ENCODE measurements at regions not wholly inside any gene's neighbourhood (a gene's known extent, or its start where the extent isn't known, plus 50 kb on each side); places are given as distances from the start of the nearest gene placed in this dataset.

DNA sequence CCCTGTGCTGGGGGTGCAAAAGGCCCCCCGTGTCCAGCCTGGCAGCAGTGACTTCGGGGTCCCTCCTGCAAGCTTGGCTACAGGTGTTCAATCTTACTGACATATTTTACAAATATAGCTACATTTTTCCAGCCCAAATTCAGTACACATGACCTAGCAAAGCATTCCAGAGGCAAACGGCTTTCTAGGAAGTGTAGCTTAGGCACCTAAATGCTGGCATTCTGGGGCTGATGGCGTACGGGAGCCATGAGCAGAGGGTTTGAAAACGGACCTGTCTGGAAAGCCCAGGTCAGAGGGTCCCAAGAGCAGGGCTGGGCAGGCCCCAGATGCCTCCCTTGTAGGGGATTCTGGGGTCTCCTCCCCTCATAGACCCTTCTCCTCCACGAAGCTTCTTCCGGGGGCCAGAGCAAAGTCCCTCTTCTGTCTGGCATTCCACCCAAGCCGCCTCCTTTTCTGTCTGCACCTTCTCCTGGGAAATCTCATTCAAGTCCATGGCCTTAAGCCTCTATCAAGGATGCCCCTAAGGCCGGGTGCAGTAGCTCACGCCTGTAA lies 63.3 kb upstream of the ASAP2 start:
- intact Hi-C loops (cut with DNase I; ENCODE audit: low total_unique reads) = no loop called here
- no peak for DNase-seq
- H3K4me1 ChIP-seq = peaks cover 9% of the 10 kb centered on the region
- H3K9me3 ChIP-seq = no peaks in the 10 kb centered on the region
- WGBS, 2 donors = 44 to 54% methylated on average over 11 of the region's 11 CpGs
- peak overlapping the region in 1 of 2 donors; percentile 35 for H3K27ac ChIP-seq
- no peaks in the 10 kb centered on the region for H3K27me3 ChIP-seq
- H3K36me3 ChIP-seq (ENCODE audit: low read depth, missing control alignments) = no peaks in the 10 kb centered on the region
- TF ChIP-seq CTCF (IDR thresholded peaks at IDR 0.05) = no peak
- TF ChIP-seq POLR2A (IDR thresholded peaks at IDR 0.05) = no peak
- peak overlapping the region; percentile 20 to 38 for H3K4me3 ChIP-seq

DNA sequence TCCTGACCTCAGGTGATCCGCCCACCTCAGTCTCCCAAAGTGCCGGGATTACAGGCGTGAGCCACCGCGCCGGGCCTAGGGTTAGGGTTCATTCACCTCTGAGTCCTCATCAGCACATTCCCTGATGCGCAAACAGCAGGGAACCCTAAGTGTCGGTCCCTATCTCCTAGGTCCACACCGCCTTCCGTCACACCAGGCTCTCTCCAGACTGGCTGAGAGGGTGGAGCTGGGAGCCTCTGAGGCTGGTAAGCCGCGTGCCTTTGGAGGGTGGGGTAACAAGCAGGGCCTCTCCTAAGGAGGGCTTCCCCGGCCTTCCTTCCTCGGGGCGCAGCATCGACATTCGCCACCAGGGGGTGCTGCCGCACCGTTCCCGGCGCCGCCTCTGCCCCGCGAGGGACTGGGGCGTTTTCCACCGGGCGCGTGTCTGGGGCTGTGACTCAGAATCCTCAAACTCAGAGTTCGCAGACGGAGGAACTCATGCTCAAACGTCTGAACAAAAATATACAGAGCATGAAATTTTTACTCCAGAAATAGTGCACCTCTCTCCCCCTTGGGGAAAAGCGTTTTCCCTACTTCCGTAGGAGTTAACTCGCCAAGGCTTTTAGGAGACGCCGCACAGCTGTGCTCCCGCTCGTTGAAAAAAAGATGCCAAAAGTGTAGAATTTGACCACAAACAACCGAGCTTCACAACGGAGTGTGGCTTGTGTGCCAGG lies 63.9 kb upstream of the ASAP2 start:
- intact Hi-C loops (cut with DNase I; ENCODE audit: low total_unique reads) = no loop called here
- peak; percentile 84 for DNase-seq
- Histone ChIP-seq H3K9me3 (no peaks in the 10 kb centered on the region), H3K27me3 (no peaks in the 10 kb centered on the region), H3K4me3 (peak overlapping the region; percentile 20 to 38), H3K27ac (peak overlapping the region in 1 of 2 donors; percentile 35), H3K36me3 (ENCODE audit: low read depth, missing control alignments) (no peaks in the 10 kb centered on the region), H3K4me1 (peaks cover 9% of the 10 kb centered on the region)
- no peak for TF ChIP-seq POLR2A (IDR thresholded peaks at IDR 0.05)
- peak; percentile 98 to 100 (median 98) for TF ChIP-seq CTCF (IDR thresholded peaks at IDR 0.05)
- WGBS, 2 donors = 7 to 8% methylated on average over 23 to 40 of the region's 40 CpGs

GRCh38 chr2:9141706-9142460 lies 64.7 kb upstream of the ASAP2 start:
- no peaks in the 10 kb centered on the region for H3K27me3 ChIP-seq
- H3K9me3 ChIP-seq = no peaks in the 10 kb centered on the region
- no peak for TF ChIP-seq CTCF (IDR thresholded peaks at IDR 0.05)
- no peak for TF ChIP-seq POLR2A (IDR thresholded peaks at IDR 0.05)
- WGBS, 2 donors = 69 to 70% methylated on average over 12 to 15 of the region's 15 CpGs
- no peak overlapping the region for H3K27ac ChIP-seq
- no peak for DNase-seq
- intact Hi-C loops (cut with DNase I; ENCODE audit: low total_unique reads) = no loop called here
- H3K4me1 ChIP-seq = peaks cover 9% of the 10 kb centered on the region
- peak overlapping the region in 1 of 2 donors; percentile 38 for H3K4me3 ChIP-seq
- no peaks in the 10 kb centered on the region for H3K36me3 ChIP-seq (ENCODE audit: low read depth, missing control alignments)

GRCh38 chr2:9141091-9141667 lies 65.4 kb upstream of the ASAP2 start:
- Histone ChIP-seq H3K27ac (no peak overlapping the region), H3K9me3 (no peaks in the 10 kb centered on the region), H3K4me3 (no peak overlapping the region), H3K27me3 (no peaks in the 10 kb centered on the region), H3K4me1 (peaks cover 9% of the 10 kb centered on the region), H3K36me3 (ENCODE audit: low read depth, missing control alignments) (no peaks in the 10 kb centered on the region)
- intact Hi-C loops (cut with DNase I; ENCODE audit: low total_unique reads) = no loop called here
- WGBS, 2 donors = 76 to 78% methylated on average over 6 of the region's 6 CpGs
- TF ChIP-seq POLR2A (IDR thresholded peaks at IDR 0.05) (no peak), CTCF (IDR thresholded peaks at IDR 0.05) (no peak)
- no peak for DNase-seq

Data from testis (tissue), 2 donors.